Gastrocnemius medialis (tissue), 4 donors: ENCODE measurements at regions not wholly inside any gene's neighbourhood (a gene's known extent, or its start where the extent isn't known, plus 50 kb on each side); places are given as distances from the start of the nearest gene placed in this dataset.

Source experiments
- ATAC-seq, 2 donors: fragments of 150-250 bp; one replicate each; pipeline ENCODE4 v1.9.1; 2016
- DNase-seq, 2 donors: peaks; one replicate each; pipeline ENCODE4 v3.0.0-alpha.2; 2019
- H3K27ac ChIP-seq, 4 donors: fragments of 200-600 bp; sonication (generic); 1 replicate in 1 of 4; 2 replicates in 3 of 4; pipeline ENCODE4 v1.5.1; 2016 to 2018; ENCODE audit warnings: mild to moderate bottlenecking in 2 of 4, moderate library complexity in 1 of 4
- H3K27me3 ChIP-seq, 3 donors: fragments of 200-600 bp; sonication (generic) in 2 of 3; 1 replicate in 1 of 3; 2 replicates in 2 of 3; pipeline versions ENCODE4 v1.5.1 to v1.6.0; 2016 to 2019; ENCODE audit warnings: mild to moderate bottlenecking in 1 of 3, moderate library complexity in 1 of 3
- H3K36me3 ChIP-seq, 2 donors: fragments of 200-600 bp; sonication (generic) in 1 of 2; one replicate each; pipeline ENCODE4 v1.5.1; 2017 to 2018
- H3K4me1 ChIP-seq, 2 donors: fragments of 200-600 bp; sonication (generic) in 1 of 2; one replicate each; pipeline ENCODE4 v1.5.1; 2016 to 2017; ENCODE audit warnings: mild to moderate bottlenecking in 2 of 2
- H3K4me3 ChIP-seq, 4 donors: fragments of 200-600 bp; sonication (generic) in 3 of 4; 1 replicate in 1 of 4; 2 replicates in 3 of 4; pipeline ENCODE4 v1.5.1; 2016 to 2019; ENCODE audit warnings: mild to moderate bottlenecking in 2 of 4
- H3K9me3 ChIP-seq, 3 donors: fragments of 200-600 bp; sonication (generic) in 2 of 3; 1 replicate in 1 of 3; 2 replicates in 2 of 3; pipeline ENCODE4 v1.5.1; 2016 to 2019
- CTCF ChIP-seq, 5 experiments: fragments of 450-650 bp in 3 of 5; fragments of 200-600 bp in 2 of 5; sonication (generic) in 2 of 5; IDR thresholded peaks in 4 of 5; conservative IDR thresholded peaks in 1 of 5; 1 replicate in 4 of 5; 2 replicates in 1 of 5; pipeline ENCODE4 v1.5.1; 2016 to 2019; ENCODE audit warnings: antibody characterized with exemption in 5 of 5, mild to moderate bottlenecking in 3 of 5, moderate library complexity in 3 of 5
- POLR2A ChIP-seq, 2 donors: fragments of 450-650 bp; IDR thresholded peaks; one replicate each; pipeline ENCODE4 v1.6.1; 2017; ENCODE audit warnings: antibody characterized with exemption in 2 of 2, mild to moderate bottlenecking in 2 of 2, moderate library complexity in 2 of 2
- in situ Hi-C, 4 donors: fragments of 200-750 bp; cut with MboI; loops; one replicate each; pipeline versions ENCODE4 v1.15.0 to v1.8.0; 2017; ENCODE audit warnings: low sequenced_read_pairs in 4 of 4
- intact Hi-C: fragments of 100-400 bp; cut with DNase I; formaldehyde crosslinking; loops from one replicate; pipeline ENCODE4 v1.15.1; 2023; ENCODE audit warnings: low total_unique reads

GRCh38 chrX:85517994-85518718 lies 138.7 kb upstream of the POF1B start:
- H3K4me3 ChIP-seq = no peak overlapping the region
- H3K4me1 ChIP-seq = no peaks in the 10 kb centered on the region
- intact Hi-C loops (no loop called here), in situ Hi-C loops (no loop called here)
- H3K9me3 ChIP-seq = no peaks in the 10 kb centered on the region
- DNase-seq (no peak), ATAC-seq (no peak)
- no peaks in the 10 kb centered on the region for H3K36me3 ChIP-seq
- H3K27me3 ChIP-seq = no peaks in the 10 kb centered on the region
- no peak for TF ChIP-seq CTCF (IDR thresholded peaks at IDR 0.05 in 4 of 5, conservative IDR thresholded peaks at IDR 0.05 in 1 of 5)
- H3K27ac ChIP-seq = no peak overlapping the region

GRCh38 chrX:85516131-85516530 lies 136.7 kb upstream of the POF1B start:
- no peak for TF ChIP-seq POLR2A (IDR thresholded peaks at IDR 0.05)
- ATAC-seq (no peak), DNase-seq (no peak)
- intact Hi-C loops (no loop called here), in situ Hi-C loops (no loop called here)
- no peaks in the 10 kb centered on the region for H3K4me1 ChIP-seq
- H3K36me3 ChIP-seq = no peaks in the 10 kb centered on the region
- no peaks in the 10 kb centered on the region for H3K9me3 ChIP-seq
- H3K4me3 ChIP-seq = no peak overlapping the region
- no peaks in the 10 kb centered on the region for H3K27me3 ChIP-seq
- no peak overlapping the region for H3K27ac ChIP-seq

GRCh38 chrX:85506871-85507270 lies 127.4 kb upstream of the POF1B start:
- no peak for TF ChIP-seq CTCF (IDR thresholded peaks at IDR 0.05 in 4 of 5, conservative IDR thresholded peaks at IDR 0.05 in 1 of 5)
- no peak for TF ChIP-seq POLR2A (IDR thresholded peaks at IDR 0.05)
- H3K36me3 ChIP-seq = no peaks in the 10 kb centered on the region
- no peaks in the 10 kb centered on the region for H3K9me3 ChIP-seq
- in situ Hi-C loops (no loop called here), intact Hi-C loops (no loop called here)
- peaks cover 0 to 7% (median 0%) of the 10 kb centered on the region in 3 donors for H3K27me3 ChIP-seq
- no peak overlapping the region for H3K27ac ChIP-seq
- no peaks in the 10 kb centered on the region for H3K4me1 ChIP-seq
- DNase-seq = no peak
- H3K4me3 ChIP-seq = no peak overlapping the region
- ATAC-seq = no peak

- no peak overlapping the region for H3K4me3 ChIP-seq
- in situ Hi-C loops (no loop called here), intact Hi-C loops (no loop called here)
- TF ChIP-seq CTCF (IDR thresholded peaks at IDR 0.05 in 4 of 5, conservative IDR thresholded peaks at IDR 0.05 in 1 of 5) = no peak
- no peak for TF ChIP-seq POLR2A (IDR thresholded peaks at IDR 0.05)
- peaks cover 0 to 4% (median 0%) of the 10 kb centered on the region in 3 donors for H3K27me3 ChIP-seq
- DNase-seq (no peak), ATAC-seq (no peak)
- no peaks in the 10 kb centered on the region for H3K9me3 ChIP-seq
- H3K4me1 ChIP-seq = no peaks in the 10 kb centered on the region
- H3K36me3 ChIP-seq = no peaks in the 10 kb centered on the region
- no peak overlapping the region for H3K27ac ChIP-seq
These were observed 126.3 kb upstream of the POF1B start for GRCh38 chrX:85505801-85506200.

- Histone ChIP-seq H3K36me3 (no peaks in the 10 kb centered on the region), H3K4me3 (no peak overlapping the region), H3K9me3 (no peaks in the 10 kb centered on the region), H3K27ac (no peak overlapping the region), H3K27me3 (no peaks in the 10 kb centered on the region), H3K4me1 (no peaks in the 10 kb centered on the region)
- TF ChIP-seq CTCF (IDR thresholded peaks at IDR 0.05 in 4 of 5, conservative IDR thresholded peaks at IDR 0.05 in 1 of 5) (no peak), POLR2A (IDR thresholded peaks at IDR 0.05) (no peak)
- in situ Hi-C loops (no loop called here), intact Hi-C loops (no loop called here)
- no peak for DNase-seq
- no peak for ATAC-seq
These were observed 124.9 kb upstream of the POF1B start for GRCh38 chrX:85504381-85504780.
